A673 (cell line): ENCODE measurements at regions not wholly inside any gene's neighbourhood (a gene's known extent, or its start where the extent isn't known, plus 50 kb on each side); places are given as distances from the start of the nearest gene placed in this dataset.

Experiments
- EZH2 ChIP-seq: fragments of 200-600 bp; sonication (generic); IDR thresholded peaks from 2 replicates; pipeline ENCODE4 v1.6.1; 2017; ENCODE audit warnings: borderline replicate concordance, low read depth, mild to moderate bottlenecking, mixed read lengths, antibody characterized with exemption, low read length; ENCODE audit not compliant: poor library complexity, severe bottlenecking
- TF ChIP-seq, protein P1 (sequence below): fragments of 300-800, 200-600 bp; sonication (generic); conservative IDR thresholded peaks from 2 replicates; pipeline ENCODE4 v1.5.1; 2017; ENCODE audit warnings: low read depth, mild to moderate bottlenecking, antibody characterized with exemption, low read length, moderate library complexity, mixed read lengths

DNA sequence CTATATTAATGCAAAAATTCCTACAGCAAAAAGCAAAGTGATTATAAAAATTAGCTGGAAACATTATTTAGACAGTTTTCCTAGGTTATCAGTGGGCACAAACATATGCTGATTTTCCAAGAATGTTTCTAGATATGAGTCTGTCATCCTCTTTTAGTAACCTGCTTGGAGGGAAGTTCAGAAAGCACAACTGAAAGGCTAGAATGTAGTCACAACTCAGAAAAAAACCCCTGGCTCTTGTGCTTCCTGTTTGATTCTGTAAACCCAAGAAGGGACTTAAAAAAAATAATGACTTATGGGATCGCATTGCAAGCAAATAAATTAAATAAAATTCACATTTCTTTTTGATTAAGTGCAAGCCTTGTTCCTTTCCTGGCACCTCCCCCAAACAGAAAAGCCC lies 708.4 kb upstream of the EPHA7 start:
- TF ChIP-seq, protein P1, sequence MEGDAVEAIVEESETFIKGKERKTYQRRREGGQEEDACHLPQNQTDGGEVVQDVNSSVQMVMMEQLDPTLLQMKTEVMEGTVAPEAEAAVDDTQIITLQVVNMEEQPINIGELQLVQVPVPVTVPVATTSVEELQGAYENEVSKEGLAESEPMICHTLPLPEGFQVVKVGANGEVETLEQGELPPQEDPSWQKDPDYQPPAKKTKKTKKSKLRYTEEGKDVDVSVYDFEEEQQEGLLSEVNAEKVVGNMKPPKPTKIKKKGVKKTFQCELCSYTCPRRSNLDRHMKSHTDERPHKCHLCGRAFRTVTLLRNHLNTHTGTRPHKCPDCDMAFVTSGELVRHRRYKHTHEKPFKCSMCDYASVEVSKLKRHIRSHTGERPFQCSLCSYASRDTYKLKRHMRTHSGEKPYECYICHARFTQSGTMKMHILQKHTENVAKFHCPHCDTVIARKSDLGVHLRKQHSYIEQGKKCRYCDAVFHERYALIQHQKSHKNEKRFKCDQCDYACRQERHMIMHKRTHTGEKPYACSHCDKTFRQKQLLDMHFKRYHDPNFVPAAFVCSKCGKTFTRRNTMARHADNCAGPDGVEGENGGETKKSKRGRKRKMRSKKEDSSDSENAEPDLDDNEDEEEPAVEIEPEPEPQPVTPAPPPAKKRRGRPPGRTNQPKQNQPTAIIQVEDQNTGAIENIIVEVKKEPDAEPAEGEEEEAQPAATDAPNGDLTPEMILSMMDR = no peak
- TF ChIP-seq EZH2 = no peak
